ENCODE measurements at regions not wholly inside any gene's neighbourhood (a gene's known extent, or its start where the extent isn't known, plus 50 kb on each side); places are given as distances from the start of the nearest gene placed in this dataset.

DNA sequence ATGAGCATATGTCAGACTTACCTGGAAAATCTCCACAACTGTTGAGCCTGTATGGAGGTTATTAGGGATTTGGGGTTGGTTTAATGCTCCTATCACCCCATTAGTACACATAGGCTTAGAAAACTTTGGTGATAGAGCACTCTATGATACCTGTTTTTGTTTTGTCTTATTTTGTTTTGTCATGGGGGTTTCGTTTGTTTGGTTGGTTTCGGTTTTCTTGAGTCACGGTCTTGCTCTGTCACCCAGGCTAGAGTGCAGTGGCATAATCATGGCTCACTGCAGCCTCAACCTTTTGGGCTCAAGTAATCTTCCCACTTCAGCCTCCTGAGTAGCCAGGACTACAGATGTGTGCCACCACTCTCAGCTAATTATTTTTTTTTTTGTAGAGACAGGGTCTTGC lies 70.0 kb downstream of the MZT1 start:
- peaks cover 0 to 11% (median 3%) of the 10 kb centered on the region in 7 donors for H3K9me3 Mint-ChIP-seq
- H4K20me1 ChIP-seq (ENCODE audit: insufficient read depth, low read length), result no peaks in the 10 kb centered on the region
- H3K4me3 Mint-ChIP-seq, result no peak overlapping the region
- no peaks in the 10 kb centered on the region for H3K4me1 ChIP-seq (ENCODE audit: control insufficient read depth in 1 of 2, insufficient read depth in 2 of 2, low read length in 2 of 2)
- no peak overlapping the region for H3K9ac ChIP-seq (ENCODE audit: insufficient read depth, low read length, poor library complexity, severe bottlenecking)
- no peaks in the 10 kb centered on the region for H3K27me3 ChIP-seq (ENCODE audit: control insufficient read depth in 2 of 2, insufficient read depth in 2 of 2, low read length in 2 of 2)
- TF ChIP-seq CTCF (IDR thresholded peaks at IDR 0.05), result no peak
- H2AFZ ChIP-seq (ENCODE audit: insufficient read depth, low read depth, low read length, poor library complexity, severe bottlenecking), result no peak overlapping the region
- intact Hi-C loops (cut with micrococcal nuclease), result no loop called here
- WGBS (ENCODE audit: insufficient coverage), result 100% methylated on average over 2 of the region's 3 CpGs
- H3K27ac ChIP-seq (ENCODE audit: low read depth in 1 of 2, low read length in 2 of 2), result no peak overlapping the region
- H3K4me1 Mint-ChIP-seq, result no peaks in the 10 kb centered on the region
- H3K9me3 ChIP-seq (replicated peaks in 1 of 2; ENCODE audit: control insufficient read depth in 1 of 2, insufficient read depth in 1 of 2, low read length in 2 of 2), result no peaks in the 10 kb centered on the region
- no peaks in the 10 kb centered on the region for H3K36me3 Mint-ChIP-seq
- H3K27me3 Mint-ChIP-seq (ENCODE audit: low read depth in 3 of 3), result peaks cover 0 to 3% (median 1%) of the 10 kb centered on the region in 3 donors
- H3K4me2 ChIP-seq (replicated peaks; ENCODE audit: extremely low read depth, low read length, poor library complexity, severe bottlenecking), result no peak overlapping the region
- no peak for DNase-seq
- no peak overlapping the region for H3K27ac Mint-ChIP-seq
- no peaks in the 10 kb centered on the region for H3K36me3 ChIP-seq (replicated peaks in 1 of 2; ENCODE audit: control insufficient read depth in 1 of 2, insufficient read depth in 2 of 2, low read length in 2 of 2)
- H3K79me2 ChIP-seq (ENCODE audit: insufficient read depth, low read length), result no peaks in the 10 kb centered on the region
- H3K4me3 ChIP-seq (replicated peaks in 1 of 3; ENCODE audit: low read depth in 2 of 3, low read length in 3 of 3), result no peak overlapping the region

- H3K9me3 ChIP-seq (replicated peaks in 1 of 2; ENCODE audit: control insufficient read depth in 1 of 2, insufficient read depth in 1 of 2, low read length in 2 of 2), result no peaks in the 10 kb centered on the region
- H3K27ac ChIP-seq (ENCODE audit: low read depth in 1 of 2, low read length in 2 of 2), result no peak overlapping the region
Measured at GRCh38 chr13:72656357-72656756, 71.1 kb downstream of the MZT1 start.

More at GRCh38 chr13:72656357-72656756, 71.1 kb downstream of the MZT1 start:
- Mint-ChIP-seq H3K4me1 (peaks cover 1% of the 10 kb centered on the region), H3K9me3 (peaks cover 0 to 11% (median 3%) of the 10 kb centered on the region in 7 donors), H3K4me3 (no peak overlapping the region), H3K36me3 (no peaks in the 10 kb centered on the region), H3K27me3 (ENCODE audit: low read depth in 3 of 3) (peaks cover 0 to 3% (median 2%) of the 10 kb centered on the region in 3 donors), H3K27ac (no peak overlapping the region)
- TF ChIP-seq CTCF (IDR thresholded peaks at IDR 0.05), result no peak
- H2AFZ ChIP-seq (ENCODE audit: insufficient read depth, low read depth, low read length, poor library complexity, severe bottlenecking), result no peak overlapping the region
- no peak overlapping the region for H3K4me3 ChIP-seq (replicated peaks in 1 of 3; ENCODE audit: low read depth in 2 of 3, low read length in 3 of 3)
- no peak for DNase-seq
- H3K4me1 ChIP-seq (ENCODE audit: control insufficient read depth in 1 of 2, insufficient read depth in 2 of 2, low read length in 2 of 2), result no peaks in the 10 kb centered on the region
- no peaks in the 10 kb centered on the region for H3K79me2 ChIP-seq (ENCODE audit: insufficient read depth, low read length)
- WGBS (ENCODE audit: insufficient coverage), result 100% methylated on average over 1 of the region's 2 CpGs
- no peaks in the 10 kb centered on the region for H3K36me3 ChIP-seq (replicated peaks in 1 of 2; ENCODE audit: control insufficient read depth in 1 of 2, insufficient read depth in 2 of 2, low read length in 2 of 2)
- intact Hi-C loops (cut with micrococcal nuclease), result no loop called here
- H3K4me2 ChIP-seq (replicated peaks; ENCODE audit: extremely low read depth, low read length, poor library complexity, severe bottlenecking), result no peak overlapping the region
- no peaks in the 10 kb centered on the region for H4K20me1 ChIP-seq (ENCODE audit: insufficient read depth, low read length)
- no peak overlapping the region for H3K9ac ChIP-seq (ENCODE audit: insufficient read depth, low read length, poor library complexity, severe bottlenecking)
- H3K27me3 ChIP-seq (ENCODE audit: control insufficient read depth in 2 of 2, insufficient read depth in 2 of 2, low read length in 2 of 2), result no peaks in the 10 kb centered on the region

Measured in CD14-positive monocyte (primary cell).